Right lobe of liver (tissue), 4 donors: ENCODE measurements at regions not wholly inside any gene's neighbourhood (a gene's known extent, or its start where the extent isn't known, plus 50 kb on each side); places are given as distances from the start of the nearest gene placed in this dataset.

Experiments
- POLR2A ChIP-seq: fragments of 450-650 bp; IDR thresholded peaks from one replicate; pipeline ENCODE4 v1.6.1; 2017; ENCODE audit warnings: antibody characterized with exemption, mild to moderate bottlenecking
- TF ChIP-seq, protein P1 (sequence below), 4 donors: fragments of 200-600 bp in 3 of 4; fragments of 450-650 bp in 1 of 4; IDR thresholded peaks; one replicate each; pipeline versions ENCODE4 v1.5.1 to v1.8.0; 2016 to 2022; ENCODE audit warnings: antibody characterized with exemption in 4 of 4, mild to moderate bottlenecking in 2 of 4
- donor health status: DM: no; HTN: no; CAD: no.
- donor health status: DM: no; HTN: no; CAD: no.
- donor health status: DM: no; HTN: yes; CAD: no.

DNA sequence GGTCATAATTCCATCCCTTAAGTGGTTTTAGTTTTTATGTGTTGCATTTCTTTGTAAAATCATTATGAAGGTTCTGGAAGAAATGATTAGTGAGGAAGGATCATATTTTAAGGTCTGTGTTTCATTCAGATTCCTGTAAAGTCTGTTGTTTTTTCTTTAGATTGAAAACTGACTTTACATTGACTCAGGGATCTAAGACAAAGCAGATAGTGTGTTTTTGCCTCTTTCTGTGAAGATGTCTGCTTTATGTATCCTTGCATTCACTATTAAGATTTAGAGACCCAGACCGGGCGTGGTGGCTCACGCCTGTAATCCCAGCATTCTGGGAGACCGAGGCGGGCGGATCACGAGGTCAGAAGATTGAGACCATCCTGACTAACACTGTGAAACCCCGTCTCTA is 225.7 kb downstream of the SAMD5 start:
- TF ChIP-seq, protein P1, sequence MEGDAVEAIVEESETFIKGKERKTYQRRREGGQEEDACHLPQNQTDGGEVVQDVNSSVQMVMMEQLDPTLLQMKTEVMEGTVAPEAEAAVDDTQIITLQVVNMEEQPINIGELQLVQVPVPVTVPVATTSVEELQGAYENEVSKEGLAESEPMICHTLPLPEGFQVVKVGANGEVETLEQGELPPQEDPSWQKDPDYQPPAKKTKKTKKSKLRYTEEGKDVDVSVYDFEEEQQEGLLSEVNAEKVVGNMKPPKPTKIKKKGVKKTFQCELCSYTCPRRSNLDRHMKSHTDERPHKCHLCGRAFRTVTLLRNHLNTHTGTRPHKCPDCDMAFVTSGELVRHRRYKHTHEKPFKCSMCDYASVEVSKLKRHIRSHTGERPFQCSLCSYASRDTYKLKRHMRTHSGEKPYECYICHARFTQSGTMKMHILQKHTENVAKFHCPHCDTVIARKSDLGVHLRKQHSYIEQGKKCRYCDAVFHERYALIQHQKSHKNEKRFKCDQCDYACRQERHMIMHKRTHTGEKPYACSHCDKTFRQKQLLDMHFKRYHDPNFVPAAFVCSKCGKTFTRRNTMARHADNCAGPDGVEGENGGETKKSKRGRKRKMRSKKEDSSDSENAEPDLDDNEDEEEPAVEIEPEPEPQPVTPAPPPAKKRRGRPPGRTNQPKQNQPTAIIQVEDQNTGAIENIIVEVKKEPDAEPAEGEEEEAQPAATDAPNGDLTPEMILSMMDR (IDR thresholded peaks at IDR 0.05), result no peak
- no peak for TF ChIP-seq POLR2A
